GM21515 (cell line): ENCODE measurements at regions not wholly inside any gene's neighbourhood (a gene's known extent, or its start where the extent isn't known, plus 50 kb on each side); places are given as distances from the start of the nearest gene placed in this dataset.

Source experiments
- ATAC-seq: cut with Tn5 transposase; IDR thresholded peaks from one replicate; pipeline ENCODE4 v1.9.1; 2021; ENCODE audit not compliant: unreplicated experiment

DNA sequence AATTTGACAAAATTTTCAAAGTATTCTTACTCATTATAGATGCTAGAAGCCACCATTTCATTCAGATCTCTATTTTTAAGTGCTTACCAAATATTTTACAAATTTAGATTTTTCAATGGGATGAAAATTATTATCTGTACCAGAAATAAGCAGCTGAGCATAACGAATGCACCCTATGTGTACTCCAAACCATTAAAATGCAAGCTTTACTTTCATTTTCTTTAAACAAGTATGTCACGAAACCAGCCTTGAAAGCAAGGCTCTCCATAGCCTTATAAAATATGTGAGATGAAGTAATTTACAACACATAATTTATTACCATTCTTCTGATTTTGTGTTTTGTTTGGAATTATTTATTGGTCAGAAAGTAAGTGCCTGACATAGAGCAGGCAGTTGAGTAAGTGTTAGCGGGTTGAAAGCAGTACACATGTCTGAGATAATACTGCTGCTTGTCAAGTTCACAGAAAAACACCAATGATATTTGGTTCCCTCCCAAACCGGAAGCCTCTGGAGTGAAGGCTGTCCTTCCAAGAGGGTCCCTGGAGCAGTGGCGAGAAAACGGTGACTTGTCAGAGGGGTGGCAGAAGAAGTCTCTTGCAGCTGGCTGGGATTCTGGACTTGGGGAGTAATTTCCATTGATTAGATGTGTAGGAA lies 322.7 kb upstream of the PFKP start:
- no peak for ATAC-seq

DNA sequence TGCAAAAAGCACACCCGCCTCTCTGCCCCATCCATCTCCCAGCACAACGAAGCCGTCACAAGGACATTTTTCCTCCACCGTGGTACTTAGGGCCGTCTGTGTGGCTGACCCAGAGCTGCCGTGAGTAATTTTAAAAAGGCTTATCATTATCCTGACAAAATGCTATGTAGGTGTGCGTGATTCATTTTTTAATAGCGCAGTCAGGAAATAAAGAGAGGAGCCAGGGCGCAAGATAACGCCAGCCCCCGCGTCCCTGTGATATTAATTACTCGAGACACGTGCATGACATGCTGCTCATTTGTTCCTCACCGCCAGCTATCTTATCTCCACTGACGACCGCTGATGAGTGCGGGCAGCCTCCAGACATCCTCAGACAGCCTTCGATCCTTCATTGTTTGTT lies 332.7 kb upstream of the PFKP start:
- ATAC-seq, result no peak

DNA sequence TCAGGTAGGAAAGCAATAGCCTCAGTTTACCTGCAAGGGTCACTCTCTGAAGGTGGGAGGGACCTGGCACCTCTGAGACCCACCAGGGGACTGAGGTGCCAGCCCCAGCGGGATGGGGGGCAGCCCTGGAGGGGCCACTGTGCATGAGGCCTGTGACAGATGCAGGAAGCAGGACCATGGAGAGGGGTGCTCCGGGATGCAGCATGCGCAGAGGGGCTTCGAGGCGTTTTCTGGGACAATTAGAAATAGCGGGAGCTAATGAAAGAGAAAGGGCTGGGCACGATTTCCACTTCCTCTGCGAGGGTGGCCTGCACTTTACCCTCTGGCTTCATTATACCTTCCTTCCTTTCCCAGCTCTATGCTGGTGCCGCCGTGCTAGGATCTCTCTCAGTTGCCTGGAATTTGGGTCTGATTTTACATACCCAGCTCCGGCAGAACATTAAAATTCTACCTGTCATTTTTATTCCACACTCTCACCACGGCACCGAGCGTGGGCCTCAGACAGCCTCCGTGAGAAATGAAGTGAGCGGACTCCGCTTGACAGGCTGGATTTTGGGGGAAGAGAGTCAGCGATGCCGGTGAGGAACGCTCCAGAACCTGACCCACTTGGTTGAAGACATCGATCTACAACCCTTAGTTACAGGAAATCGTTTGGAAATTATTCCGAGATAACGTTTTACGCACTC lies 333.9 kb upstream of the PFKP start:
- no peak for ATAC-seq

DNA sequence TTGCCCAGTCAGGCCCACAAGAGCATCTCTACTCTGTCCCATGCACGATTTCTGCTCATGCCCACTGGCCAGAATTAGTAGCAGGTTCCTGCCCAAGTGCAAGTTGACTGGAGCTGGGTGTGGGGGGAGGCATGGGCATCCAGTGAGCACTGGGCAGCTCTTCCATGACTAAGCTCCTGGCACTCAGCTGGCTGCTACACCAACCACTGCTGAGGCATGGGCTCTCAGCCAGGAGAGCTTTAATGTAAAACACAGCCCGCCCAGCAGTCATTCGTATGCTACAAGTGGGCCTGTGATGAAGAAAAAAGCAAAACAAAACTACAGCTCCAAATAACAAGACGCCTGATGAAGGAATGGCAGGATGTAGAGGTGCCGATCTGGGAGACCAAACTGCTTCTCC lies 335.4 kb upstream of the PFKP start:
- no peak for ATAC-seq

DNA sequence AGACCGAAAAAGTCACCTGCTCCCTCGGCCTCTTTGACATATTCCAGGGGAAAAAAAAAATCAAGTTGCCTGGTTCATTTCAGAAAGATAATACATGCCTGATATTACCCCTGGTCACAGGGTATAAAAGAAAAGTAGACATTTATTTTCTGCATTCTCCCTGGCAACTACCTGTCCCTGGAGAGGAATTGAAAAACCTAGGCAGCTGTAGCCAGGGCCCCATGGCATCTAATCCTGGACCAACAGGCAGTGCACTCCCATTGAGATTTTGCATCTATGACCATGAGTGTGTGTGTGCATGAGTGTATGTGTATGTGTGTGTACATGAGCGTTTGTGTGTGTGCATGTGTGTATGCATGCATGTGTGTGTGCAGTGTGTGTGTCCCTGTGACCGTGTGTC lies 338.2 kb upstream of the PFKP start:
- ATAC-seq, result no peak

DNA sequence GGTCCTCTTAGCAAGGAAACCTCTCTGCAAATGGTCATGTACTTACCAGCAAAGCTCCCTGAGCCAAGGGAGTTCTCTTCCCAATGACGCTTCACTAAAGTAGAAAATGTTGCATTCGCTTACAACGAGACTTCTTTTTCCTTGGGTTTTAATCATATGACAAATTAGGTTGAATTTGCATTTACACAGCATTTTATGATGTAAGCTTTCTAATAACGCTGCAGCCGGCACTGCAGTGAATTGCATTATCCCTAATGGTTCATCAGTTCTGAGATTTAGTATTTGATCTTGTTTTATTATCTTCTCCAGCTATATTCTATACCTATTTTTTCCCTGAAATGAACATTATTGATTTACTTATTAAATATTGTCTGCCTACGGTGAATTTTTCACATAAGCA lies 339.3 kb upstream of the PFKP start:
- ATAC-seq, result no peak

DNA sequence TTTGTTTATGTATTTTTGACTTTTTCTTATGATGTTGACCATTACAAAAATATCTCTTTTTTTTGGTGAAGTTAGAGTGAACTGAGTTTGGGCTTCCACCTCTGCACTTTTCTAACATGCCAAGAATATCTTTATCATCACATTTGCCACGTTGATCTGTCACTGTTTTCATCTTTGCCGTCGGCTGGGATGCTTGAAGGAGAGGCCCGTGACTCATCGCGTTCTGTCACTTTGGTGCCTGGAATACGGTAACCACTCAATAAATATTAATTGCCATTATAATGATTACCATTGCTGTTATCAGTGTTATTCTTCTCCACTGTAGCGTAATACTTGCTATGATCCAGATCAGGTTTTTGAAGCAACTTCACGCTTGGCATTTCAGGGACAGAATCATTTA lies 350.8 kb upstream of the PFKP start:
- ATAC-seq, result no peak

DNA sequence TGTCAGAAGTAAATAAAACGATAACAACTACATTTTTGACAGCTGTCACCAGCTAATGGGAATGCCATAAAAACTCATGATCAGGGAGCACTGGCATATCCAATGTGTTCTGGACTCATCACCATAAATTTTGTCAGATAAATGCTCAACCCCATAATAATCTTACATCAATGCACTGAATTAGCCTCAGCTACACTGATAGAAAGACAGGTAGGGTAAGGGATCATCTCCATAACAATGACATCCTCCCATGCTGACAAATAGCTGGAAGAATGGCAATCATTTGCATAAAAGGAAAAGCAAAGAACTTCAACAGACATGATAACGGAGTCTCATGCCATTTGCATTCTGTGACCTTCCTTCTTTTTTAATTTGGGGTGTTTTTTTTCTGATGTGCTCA lies 352.8 kb upstream of the PFKP start:
- ATAC-seq, result no peak

DNA sequence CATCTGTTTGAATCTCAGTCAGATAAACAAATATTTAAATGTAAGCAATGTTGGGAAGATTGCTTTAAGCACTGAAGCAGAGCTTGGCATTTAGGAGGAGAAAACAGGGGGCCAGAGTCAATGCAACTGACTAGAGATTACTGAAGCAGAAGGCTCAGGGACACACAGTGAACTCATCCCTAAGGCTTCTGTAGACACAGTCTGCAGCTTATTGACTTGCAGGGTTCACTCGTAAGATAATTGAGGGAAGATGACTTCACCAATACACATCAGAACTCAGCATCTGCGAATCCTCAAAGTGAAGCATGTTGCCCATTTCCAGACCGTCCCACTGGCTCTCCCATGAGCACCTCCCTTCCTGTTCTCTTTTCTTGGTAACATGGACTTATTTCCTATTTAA lies 363.4 kb upstream of the PFKP start:
- ATAC-seq, result no peak

DNA sequence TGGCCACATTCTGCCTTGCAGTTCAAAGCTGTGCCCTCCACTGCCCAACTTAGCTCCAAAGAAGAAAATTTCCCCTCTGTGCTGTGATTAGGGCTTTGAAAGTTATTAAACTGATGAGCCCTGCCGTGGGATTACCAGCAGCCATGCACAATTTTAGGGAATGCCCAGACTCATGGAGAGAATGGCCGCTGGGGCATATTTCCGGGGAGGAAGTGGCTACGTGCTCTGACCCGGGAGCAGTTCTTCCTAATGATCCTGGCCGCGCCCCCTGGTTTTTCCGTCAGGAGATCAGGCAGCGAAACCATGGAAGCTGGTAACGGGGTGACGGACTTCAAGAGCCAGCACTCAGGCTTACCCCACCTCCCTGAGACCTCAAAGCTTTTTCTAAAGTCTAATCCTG lies 365.5 kb upstream of the PFKP start:
- no peak for ATAC-seq

DNA sequence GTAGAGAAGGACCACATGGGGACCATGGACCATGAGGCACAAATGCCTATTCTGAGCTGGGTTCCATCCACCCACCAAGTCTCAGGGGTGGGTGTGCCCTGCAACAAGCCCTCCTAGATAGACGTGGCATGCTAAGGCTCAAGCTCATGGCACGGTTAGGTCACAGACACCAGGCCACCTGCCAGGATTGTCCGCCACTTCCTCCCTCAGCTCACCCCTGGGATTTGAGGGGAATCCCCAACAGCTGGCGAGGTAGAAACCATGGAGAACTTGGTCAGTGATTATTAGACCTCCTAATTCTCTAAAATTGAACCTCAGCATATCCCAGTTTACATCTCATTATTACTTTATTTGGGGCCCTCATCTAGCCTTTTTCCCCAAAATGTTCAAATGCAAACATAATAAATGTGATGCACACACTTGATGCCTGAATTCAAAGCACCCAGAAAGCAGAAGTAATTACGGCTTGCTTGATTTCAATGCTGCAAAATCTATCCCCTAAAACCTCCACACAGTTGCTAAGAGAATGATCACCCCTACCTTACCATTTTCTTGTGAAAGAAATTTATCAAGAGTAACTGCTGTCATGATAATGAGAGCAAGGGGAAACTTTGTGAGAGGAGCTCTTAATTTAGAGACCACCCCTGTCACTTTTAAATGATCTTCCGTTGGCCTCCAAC lies 366.6 kb upstream of the PFKP start:
- no peak for ATAC-seq

DNA sequence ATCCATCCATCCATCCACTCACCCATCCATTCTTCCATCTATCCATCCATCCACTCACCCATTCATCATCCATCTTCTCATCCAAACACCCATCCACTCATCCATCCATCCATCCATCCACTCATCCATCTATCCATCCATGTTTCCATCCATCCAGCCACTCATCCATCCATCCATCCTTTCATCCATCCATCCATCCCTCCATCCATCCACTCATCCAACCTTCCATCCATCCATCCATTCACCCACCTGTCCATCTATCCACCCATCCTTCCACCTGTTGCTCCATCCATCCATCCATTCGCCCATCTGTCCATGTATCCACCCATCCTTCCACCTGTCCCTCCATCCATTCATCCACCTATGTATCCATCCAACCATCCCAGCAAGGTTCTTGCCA lies 378.4 kb upstream of the PFKP start:
- no peak for ATAC-seq

DNA sequence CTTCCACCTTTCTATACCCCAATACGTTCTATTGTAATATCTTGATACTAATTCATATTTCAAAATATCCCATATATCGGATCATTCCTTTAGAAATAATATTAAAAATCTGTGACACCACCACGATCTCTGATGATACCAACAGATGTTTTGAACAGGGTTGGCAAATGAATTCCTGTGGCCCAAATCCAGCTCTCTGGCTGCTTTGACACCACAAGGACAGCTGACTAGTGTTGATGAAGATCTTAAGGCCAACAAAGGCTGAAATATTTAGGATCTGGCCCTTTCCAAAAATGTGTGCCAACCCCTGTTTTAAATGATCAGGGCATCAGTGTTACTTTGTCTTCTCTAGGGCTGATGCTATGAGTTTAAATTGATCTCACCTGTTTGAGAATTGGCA lies 380.7 kb upstream of the PFKP start:
- no peak for ATAC-seq

DNA sequence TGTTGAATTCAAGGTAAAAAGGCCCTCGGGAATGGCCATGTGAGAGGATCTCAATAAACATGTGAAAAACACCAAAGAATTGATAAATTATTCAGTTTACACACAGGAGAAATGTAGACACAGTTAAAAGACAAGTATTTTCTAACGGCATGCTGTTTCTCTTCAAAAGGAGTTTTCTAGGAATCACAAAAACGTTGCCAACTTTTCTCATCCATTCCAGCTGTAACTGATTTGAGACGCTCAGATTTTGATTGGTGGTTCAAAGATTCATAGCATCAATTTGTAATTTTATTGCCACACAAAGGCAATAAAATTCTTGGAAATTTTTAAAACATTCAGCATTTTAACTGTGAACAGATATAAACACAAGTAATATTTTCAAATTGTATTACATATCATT lies 384.9 kb upstream of the PFKP start:
- no peak for ATAC-seq

DNA sequence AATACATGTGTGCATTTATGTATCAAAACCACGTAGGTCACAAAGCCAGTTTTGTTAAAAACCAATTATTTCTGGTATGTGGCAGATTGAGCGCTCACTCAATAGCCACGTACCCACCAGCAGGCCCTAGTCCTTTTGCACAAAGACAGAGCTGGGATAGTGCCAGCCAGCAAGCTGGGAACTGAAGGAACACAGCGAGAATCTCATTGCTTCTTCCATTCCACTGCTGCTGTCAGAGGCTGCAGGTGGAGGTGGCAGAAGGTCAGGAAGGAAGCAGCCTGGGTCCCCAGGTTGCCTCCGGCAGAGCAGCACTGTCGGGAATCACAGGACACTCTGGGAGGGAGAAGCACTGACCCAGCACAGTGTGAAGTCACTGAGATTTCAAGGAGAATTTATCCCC lies 385.5 kb upstream of the PFKP start:
- no peak for ATAC-seq

DNA sequence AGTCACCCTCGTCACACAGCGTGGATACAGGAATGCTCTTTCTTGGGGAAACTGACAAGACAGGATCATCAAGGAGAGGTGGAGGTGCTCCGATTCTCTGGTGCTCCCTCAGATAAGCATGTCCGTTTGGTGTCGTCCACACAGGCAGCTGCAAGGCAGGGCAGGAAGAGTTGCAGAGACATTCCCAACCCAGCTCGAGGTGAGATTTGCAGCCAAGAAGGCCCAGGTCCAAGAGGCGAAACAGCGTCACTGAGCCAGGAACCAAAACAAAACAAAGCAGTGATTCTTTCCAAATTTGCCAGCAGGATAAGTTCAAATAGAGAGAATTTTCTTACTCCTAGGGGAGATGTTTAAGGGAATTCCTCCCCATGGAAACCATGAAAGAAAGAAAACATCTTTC lies 386.5 kb upstream of the PFKP start:
- no peak for ATAC-seq

DNA sequence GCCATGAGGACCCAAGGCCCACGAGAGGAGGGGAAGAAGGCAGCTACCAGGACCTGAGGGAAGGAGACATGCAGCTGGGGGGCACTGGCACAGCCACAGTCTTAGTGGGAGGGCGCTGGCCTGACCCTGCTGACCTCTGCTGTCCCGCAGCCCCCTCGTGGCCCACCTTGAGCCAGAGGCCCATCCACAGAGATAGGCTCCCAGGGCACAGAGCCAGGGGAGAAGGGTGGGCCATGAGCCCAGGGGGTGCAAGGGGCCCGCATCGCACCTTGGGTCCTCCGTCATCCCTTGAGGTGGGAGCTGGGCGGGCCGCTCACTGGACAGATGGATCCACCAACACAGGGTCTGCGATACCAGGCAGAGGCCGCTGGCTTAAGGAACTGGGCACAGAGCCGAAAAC lies 387.7 kb upstream of the PFKP start:
- ATAC-seq, result no peak

DNA sequence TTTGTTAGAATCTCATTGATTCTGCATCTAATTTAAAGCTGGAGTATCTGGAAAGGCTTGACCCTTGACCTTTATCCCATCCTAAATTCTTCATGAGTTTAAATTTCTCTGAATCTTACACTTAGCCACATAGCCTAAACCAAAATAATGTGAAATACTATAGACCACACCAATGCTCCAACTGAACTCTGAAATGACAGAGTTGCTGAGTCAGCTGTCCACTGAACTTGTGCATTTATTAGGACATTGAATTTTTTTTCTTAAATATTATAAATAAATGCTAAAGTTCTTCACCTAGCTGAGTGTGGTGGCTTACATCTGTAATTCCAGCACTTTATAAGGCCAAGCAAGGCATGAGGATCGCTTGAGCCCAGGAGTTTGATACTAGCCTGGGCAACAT lies 390.9 kb upstream of the PFKP start:
- ATAC-seq, result no peak

DNA sequence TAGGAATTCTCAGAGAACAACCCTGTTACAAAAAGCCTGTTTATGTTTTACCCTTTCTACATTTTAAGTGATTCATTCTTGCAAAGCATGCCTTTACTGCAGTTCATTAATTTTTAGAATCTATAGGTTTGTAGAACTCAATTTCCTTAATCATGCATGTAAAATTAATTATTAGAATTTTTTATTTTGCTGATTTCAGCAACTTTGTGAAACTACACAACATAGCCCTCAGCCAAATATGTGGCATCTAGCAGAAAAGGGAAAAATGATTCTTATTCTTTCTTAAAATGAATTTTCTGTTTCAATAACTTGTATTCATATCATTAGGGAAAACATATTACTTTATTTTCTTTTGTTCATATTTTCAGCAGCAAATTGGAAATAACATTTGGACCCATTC lies 392.9 kb upstream of the PFKP start:
- no peak for ATAC-seq

DNA sequence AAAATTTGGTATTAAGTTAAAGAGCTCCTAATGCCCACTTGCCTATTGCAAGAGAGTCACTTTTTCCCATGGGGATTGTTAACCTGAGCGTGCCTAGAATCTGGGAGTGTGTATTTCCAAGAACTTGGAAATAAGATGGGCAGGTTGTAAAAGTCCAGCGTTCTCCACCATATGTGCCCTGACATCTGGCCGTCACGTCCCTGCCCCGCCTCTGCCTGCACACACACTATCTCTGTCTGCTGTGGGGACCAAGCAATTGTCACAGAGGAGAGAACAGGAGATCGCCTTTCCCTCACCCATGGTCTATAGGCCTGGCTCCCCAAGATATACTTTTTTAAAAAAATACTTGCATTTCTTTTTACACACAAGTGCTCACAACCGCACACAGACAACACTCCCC lies 396.5 kb upstream of the PFKP start:
- no peak for ATAC-seq

DNA sequence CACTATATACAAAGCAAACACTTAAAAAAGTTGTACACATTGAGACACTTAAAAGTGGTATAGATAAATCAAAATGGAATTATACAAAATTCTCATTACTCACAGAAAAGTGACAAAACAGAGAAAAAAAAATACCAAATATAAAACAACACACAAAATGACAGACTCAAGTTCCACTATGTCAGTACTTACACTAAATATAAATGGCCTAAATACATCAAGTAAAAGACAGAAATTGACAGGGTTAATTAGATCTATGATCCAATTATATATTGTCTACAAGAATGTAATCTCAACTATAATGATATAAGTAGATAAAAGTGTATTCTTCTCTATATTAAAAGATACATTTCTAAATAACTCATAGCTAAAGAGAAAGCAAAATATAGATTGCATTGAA lies 401.6 kb upstream of the PFKP start:
- ATAC-seq, result no peak

DNA sequence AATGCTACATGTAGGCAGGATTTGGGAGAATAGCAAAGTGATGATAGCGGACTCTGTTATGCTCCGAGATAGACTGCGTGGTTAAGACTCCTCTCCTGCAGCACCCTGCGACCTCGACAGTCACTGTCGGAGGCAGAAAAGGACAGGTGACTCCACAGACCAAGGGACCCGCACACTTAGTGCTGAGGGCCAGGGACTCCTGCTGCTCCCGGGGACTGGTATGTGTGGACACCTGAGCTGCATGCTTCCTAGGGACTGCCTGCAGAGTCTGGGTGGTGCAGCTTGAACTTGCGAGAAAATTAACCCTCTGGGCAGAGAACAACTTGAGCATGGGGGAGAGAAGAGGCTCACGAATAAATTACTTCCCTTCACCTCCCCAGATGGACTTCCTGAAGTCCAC lies 407.1 kb upstream of the PFKP start:
- ATAC-seq, result no peak
